ENCODE measurements at regions not wholly inside any gene's neighbourhood (a gene's known extent, or its start where the extent isn't known, plus 50 kb on each side); places are given as distances from the start of the nearest gene placed in this dataset.

DNA sequence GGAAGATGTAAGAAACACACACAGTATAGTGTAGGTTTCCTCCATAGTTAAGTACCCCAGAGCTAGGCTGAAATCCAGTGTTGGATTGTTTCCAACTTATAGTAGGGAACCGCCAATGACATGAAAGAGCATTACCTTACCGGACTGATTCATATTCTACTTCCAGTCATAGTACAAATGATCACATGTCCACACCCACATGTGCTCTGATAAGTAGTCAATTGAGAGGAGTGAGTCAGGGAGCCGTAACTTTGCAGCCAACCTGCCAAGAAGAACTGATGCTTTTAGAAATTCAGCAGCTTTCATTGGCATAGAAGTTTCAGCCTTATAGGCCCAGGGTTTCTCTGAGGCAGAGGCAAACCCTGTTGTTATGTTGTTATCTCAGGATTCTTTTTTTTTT lies 240.6 kb downstream of the ETS1 start:
- TF ChIP-seq JUNB (IDR thresholded peaks at IDR 0.05) (no peak), CHD2 (IDR thresholded peaks at IDR 0.05; ENCODE audit: borderline replicate concordance, low read depth, low read length) (no peak), CREM (IDR thresholded peaks at IDR 0.05; ENCODE audit: low read depth) (no peak), EGR1 (IDR thresholded peaks at IDR 0.05; ENCODE audit: borderline replicate concordance in 1 of 2, low read depth in 2 of 2, low read length in 2 of 2) (no peak), ZSCAN29 (IDR thresholded peaks at IDR 0.05) (no peak)
- TF ChIP-seq, protein P1, sequence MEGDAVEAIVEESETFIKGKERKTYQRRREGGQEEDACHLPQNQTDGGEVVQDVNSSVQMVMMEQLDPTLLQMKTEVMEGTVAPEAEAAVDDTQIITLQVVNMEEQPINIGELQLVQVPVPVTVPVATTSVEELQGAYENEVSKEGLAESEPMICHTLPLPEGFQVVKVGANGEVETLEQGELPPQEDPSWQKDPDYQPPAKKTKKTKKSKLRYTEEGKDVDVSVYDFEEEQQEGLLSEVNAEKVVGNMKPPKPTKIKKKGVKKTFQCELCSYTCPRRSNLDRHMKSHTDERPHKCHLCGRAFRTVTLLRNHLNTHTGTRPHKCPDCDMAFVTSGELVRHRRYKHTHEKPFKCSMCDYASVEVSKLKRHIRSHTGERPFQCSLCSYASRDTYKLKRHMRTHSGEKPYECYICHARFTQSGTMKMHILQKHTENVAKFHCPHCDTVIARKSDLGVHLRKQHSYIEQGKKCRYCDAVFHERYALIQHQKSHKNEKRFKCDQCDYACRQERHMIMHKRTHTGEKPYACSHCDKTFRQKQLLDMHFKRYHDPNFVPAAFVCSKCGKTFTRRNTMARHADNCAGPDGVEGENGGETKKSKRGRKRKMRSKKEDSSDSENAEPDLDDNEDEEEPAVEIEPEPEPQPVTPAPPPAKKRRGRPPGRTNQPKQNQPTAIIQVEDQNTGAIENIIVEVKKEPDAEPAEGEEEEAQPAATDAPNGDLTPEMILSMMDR (IDR thresholded peaks at IDR 0.05 in 2 of 3, conservative IDR thresholded peaks at IDR 0.05 in 1 of 3; ENCODE audit: control insufficient read depth in 2 of 3, extremely low read depth in 1 of 3, insufficient read depth in 1 of 3, low read depth in 3 of 3, low read length in 3 of 3), result no peak

All from GM12878 (cell line).